ENCODE measurements at regions not wholly inside any gene's neighbourhood (a gene's known extent, or its start where the extent isn't known, plus 50 kb on each side); places are given as distances from the start of the nearest gene placed in this dataset.

DNA sequence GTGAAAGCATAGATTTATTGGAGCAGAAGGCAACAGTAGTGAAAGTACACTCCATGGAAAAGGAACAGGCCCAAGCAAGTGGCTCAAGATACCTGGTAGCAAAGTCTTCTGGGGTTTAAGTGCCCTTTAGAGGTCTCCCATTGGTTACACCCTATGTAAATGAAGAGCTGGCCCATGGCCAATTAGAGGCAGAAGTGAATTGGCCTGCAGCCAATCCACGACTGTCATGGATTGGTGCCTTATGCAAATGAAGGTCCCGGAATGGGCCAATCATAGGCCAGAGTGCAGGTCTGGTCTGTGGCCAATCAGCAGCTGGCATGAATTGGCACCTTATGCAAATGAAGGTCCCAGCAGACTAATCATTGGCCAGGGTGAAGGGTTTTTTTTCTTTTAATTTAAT is 64.2 kb upstream of the PCSK5 start:
- TF ChIP-seq, protein P1, sequence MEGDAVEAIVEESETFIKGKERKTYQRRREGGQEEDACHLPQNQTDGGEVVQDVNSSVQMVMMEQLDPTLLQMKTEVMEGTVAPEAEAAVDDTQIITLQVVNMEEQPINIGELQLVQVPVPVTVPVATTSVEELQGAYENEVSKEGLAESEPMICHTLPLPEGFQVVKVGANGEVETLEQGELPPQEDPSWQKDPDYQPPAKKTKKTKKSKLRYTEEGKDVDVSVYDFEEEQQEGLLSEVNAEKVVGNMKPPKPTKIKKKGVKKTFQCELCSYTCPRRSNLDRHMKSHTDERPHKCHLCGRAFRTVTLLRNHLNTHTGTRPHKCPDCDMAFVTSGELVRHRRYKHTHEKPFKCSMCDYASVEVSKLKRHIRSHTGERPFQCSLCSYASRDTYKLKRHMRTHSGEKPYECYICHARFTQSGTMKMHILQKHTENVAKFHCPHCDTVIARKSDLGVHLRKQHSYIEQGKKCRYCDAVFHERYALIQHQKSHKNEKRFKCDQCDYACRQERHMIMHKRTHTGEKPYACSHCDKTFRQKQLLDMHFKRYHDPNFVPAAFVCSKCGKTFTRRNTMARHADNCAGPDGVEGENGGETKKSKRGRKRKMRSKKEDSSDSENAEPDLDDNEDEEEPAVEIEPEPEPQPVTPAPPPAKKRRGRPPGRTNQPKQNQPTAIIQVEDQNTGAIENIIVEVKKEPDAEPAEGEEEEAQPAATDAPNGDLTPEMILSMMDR (IDR thresholded peaks at IDR 0.05) = no peak
- TF ChIP-seq POLR2A (IDR thresholded peaks at IDR 0.05) (no peak), EP300 (IDR thresholded peaks at IDR 0.05) (no peak), POLR2AphosphoS5 (IDR thresholded peaks at IDR 0.05) (no peak)

All from stomach (tissue), 4 donors.